Neutrophil (primary cell): ENCODE measurements at regions not wholly inside any gene's neighbourhood (a gene's known extent, or its start where the extent isn't known, plus 50 kb on each side); places are given as distances from the start of the nearest gene placed in this dataset.

ENCODE experiments used
- H3K27ac ChIP-seq: fragments of 200-600 bp; sonication (generic); 2 replicates; pipeline ENCODE4 v1.5.1; 2016; ENCODE audit warnings: mild to moderate bottlenecking, moderate library complexity
- H3K27me3 ChIP-seq: fragments of 200-600 bp; sonication (generic); 2 replicates; pipeline ENCODE4 v1.6.0; 2016; ENCODE audit warnings: mild to moderate bottlenecking
- H3K36me3 ChIP-seq: fragments of 200-600 bp; sonication (generic); 2 replicates; pipeline ENCODE4 v1.5.1; 2017
- H3K4me1 ChIP-seq, 2 experiments: fragments of 200-600 bp in 1 of 2; sonication (generic) in 1 of 2; 1 replicate in 1 of 2; 2 replicates in 1 of 2; pipeline versions ENCODE4 v1.5.1 to v1.6.1; 2013 to 2016; ENCODE audit warnings: low read depth in 1 of 2, low read length in 1 of 2, mild to moderate bottlenecking in 1 of 2, moderate library complexity in 1 of 2; ENCODE audit not compliant: control insufficient read depth in 1 of 2, insufficient read depth in 1 of 2
- H3K4me3 ChIP-seq, 2 experiments: fragments of 200-600 bp in 1 of 2; sonication (generic) in 1 of 2; 1 replicate in 1 of 2; 2 replicates in 1 of 2; pipeline ENCODE4 v1.5.1; 2013 to 2016; ENCODE audit warnings: low read depth in 1 of 2, low read length in 1 of 2, mild to moderate bottlenecking in 1 of 2, moderate library complexity in 1 of 2
- H3K9me3 ChIP-seq: fragments of 200-600 bp; sonication (generic); 2 replicates; pipeline ENCODE4 v1.5.1; 2016
- TF ChIP-seq, protein P1 (sequence below): fragments of 200-600 bp; sonication (generic); IDR thresholded peaks from 2 replicates; pipeline ENCODE4 v1.5.1; 2016; ENCODE audit warnings: antibody characterized with exemption

DNA sequence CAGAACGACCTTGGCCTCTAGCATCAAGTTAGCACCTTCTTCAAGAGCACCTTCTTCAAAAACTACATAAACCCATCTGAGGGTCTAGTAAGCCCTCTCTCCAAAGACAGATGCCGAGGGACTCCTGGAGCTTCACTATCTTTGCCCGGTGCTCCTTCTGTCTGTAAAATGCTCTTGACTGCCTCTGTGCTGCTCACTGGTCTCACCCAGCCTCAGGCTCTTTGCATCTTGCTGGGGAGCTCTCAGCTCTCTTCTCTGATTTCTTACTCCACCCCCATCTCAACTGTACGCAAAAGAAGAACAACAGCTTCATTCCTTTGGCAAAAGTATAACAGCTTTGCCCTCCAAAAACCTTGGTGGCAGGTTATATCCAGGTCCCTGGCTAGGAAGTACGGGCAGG, 404.2 kb downstream of the KLF12 start:
- H3K27ac ChIP-seq = no peak overlapping the region
- no peaks in the 10 kb centered on the region for H3K4me1 ChIP-seq
- H3K4me3 ChIP-seq = no peak overlapping the region
- H3K9me3 ChIP-seq = no peaks in the 10 kb centered on the region
- no peaks in the 10 kb centered on the region for H3K36me3 ChIP-seq
- TF ChIP-seq, protein P1, sequence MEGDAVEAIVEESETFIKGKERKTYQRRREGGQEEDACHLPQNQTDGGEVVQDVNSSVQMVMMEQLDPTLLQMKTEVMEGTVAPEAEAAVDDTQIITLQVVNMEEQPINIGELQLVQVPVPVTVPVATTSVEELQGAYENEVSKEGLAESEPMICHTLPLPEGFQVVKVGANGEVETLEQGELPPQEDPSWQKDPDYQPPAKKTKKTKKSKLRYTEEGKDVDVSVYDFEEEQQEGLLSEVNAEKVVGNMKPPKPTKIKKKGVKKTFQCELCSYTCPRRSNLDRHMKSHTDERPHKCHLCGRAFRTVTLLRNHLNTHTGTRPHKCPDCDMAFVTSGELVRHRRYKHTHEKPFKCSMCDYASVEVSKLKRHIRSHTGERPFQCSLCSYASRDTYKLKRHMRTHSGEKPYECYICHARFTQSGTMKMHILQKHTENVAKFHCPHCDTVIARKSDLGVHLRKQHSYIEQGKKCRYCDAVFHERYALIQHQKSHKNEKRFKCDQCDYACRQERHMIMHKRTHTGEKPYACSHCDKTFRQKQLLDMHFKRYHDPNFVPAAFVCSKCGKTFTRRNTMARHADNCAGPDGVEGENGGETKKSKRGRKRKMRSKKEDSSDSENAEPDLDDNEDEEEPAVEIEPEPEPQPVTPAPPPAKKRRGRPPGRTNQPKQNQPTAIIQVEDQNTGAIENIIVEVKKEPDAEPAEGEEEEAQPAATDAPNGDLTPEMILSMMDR = no peak
- H3K27me3 ChIP-seq = no peaks in the 10 kb centered on the region

DNA sequence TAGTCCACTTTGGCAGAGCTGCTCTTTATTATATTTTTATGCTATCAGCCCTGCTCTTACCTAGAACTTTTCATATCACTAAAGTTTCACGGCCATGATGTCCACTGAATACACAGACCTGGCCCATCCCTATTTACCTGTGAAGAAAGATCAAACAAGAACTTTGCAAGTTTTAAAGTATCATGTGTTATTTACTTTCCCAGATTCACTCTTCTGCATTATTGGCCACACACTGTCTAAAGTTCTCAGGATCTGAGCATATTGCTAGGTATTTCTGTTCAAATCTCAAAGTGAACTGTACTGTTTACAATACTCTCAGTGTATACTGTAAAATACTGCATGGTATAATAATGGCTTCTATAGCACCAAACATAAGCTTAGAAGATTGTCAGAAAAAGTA, 405.2 kb downstream of the KLF12 start:
- no peaks in the 10 kb centered on the region for H3K9me3 ChIP-seq
- H3K36me3 ChIP-seq = no peaks in the 10 kb centered on the region
- no peaks in the 10 kb centered on the region for H3K27me3 ChIP-seq
- no peak overlapping the region for H3K27ac ChIP-seq
- TF ChIP-seq, protein P1 = no peak
- H3K4me3 ChIP-seq = no peak overlapping the region
- H3K4me1 ChIP-seq = no peaks in the 10 kb centered on the region

DNA sequence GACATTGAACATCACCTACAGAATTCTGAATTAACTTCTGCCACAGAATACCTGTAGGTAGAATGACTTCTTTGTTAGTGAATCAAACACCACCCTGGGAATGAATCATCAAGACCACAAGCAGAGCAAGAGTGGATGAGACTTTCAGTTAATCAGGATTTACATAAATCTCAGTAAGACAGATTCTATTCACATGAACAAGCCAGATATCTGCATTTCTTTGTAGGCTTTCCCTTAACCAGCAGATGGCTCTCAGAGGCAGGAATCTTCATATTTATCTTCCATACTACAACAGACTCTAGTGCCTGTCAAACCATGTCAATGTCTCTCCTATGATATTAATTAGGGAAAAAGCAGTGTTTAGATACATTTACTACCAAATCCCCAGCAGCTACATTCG, 412.1 kb downstream of the KLF12 start:
- no peak overlapping the region for H3K4me3 ChIP-seq
- TF ChIP-seq, protein P1 = no peak
- H3K4me1 ChIP-seq = no peaks in the 10 kb centered on the region
- H3K27me3 ChIP-seq = no peaks in the 10 kb centered on the region
- H3K9me3 ChIP-seq = no peaks in the 10 kb centered on the region
- H3K27ac ChIP-seq = no peak overlapping the region
- H3K36me3 ChIP-seq = no peaks in the 10 kb centered on the region

DNA sequence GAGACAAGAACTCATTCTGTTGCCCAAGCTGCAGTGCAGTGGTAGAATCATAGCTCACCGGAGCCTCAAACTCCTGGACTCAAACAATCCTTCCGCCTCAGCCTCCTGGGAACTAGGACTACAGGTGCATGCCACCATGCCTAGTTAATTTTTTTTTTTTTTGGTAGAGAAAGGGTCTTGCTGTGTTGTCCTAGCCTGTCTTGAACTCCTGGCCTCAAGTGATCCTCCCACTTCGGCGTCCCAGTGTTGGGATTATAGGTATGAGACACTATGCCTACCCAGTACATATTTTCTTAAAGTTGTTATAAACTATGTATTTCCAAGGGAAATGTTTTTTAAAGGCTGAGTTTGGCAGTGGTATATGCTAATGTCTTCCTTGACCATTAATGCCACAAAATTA, 412.6 kb downstream of the KLF12 start:
- Histone ChIP-seq H3K4me1 (no peaks in the 10 kb centered on the region), H3K27ac (no peak overlapping the region), H3K4me3 (no peak overlapping the region)

DNA sequence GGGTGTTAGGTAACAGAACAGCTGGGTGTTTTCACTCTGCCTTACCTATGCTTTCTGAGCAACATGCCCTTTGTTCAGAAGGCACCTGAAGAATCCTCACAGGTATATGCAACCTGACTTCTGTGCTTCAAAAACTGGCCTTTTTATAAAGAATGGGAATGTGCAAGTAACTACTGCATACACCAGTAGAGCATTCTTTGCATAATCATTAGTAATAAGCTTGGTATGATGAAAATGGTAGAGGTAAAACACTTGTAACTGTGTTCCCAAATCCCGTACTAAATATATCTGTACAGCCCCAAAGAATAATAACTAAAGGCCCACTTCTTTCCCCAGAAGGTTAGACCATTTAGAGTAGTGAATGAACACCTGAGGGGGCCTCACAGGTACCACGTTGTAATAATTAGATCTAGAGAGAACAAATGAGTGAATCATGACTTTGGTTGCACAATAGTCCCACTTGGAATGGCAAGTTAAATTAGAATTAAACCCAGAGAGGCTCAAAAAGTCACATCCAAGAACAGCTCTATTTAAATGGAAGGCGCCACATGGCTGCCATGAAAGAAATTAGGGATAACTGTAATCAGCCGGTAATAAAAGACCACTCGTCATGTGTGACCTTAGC, 413.9 kb downstream of the KLF12 start:
- no peaks in the 10 kb centered on the region for H3K9me3 ChIP-seq
- H3K4me3 ChIP-seq = no peak overlapping the region
- H3K4me1 ChIP-seq = no peaks in the 10 kb centered on the region
- no peaks in the 10 kb centered on the region for H3K27me3 ChIP-seq
- H3K36me3 ChIP-seq = no peaks in the 10 kb centered on the region
- no peak overlapping the region for H3K27ac ChIP-seq
- TF ChIP-seq, protein P1 = no peak

More for the DNA sequence above, 412.6 kb downstream of the KLF12 start:
- Histone ChIP-seq H3K9me3 (no peaks in the 10 kb centered on the region), H3K27me3 (no peaks in the 10 kb centered on the region), H3K36me3 (no peaks in the 10 kb centered on the region)
- TF ChIP-seq, protein P1 = no peak

DNA sequence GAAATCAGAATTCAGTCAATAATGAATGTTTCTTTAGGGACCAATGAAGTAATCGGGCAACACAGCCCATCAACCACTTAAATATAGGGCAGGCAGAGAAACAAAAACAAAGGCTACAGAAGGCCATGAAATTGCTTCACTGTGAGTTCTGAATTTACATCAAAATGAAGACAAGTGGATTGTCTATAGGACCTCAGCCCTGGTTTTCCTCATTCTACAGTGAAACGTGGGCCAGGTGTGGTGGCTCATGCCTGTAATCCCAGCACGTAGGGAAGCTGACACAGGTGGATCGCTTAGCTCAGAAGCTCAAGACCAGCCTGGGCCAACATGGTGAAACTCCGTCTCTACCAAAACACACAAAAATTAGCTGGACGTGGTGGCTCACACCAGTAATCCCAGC, 416.0 kb downstream of the KLF12 start:
- Histone ChIP-seq H3K27ac (no peak overlapping the region), H3K27me3 (no peaks in the 10 kb centered on the region), H3K4me1 (peaks cover 5 to 6% of the 10 kb centered on the region in 2 experiments), H3K36me3 (no peaks in the 10 kb centered on the region), H3K9me3 (no peaks in the 10 kb centered on the region), H3K4me3 (no peak overlapping the region)
- TF ChIP-seq, protein P1 = no peak
